Caco-2 (cell line): ENCODE measurements at regions not wholly inside any gene's neighbourhood (a gene's known extent, or its start where the extent isn't known, plus 50 kb on each side); places are given as distances from the start of the nearest gene placed in this dataset.
A peak's percentile ranks its signal among the peaks of the same experiment; 100 is the strongest.

Source experiments
- BruUV-seq: library from RNA; stranded (reverse); fragments of 400-500 nt; replicated peaks from 2 replicates; lab custom pipeline; 2021; lab: Mats Ljungman, UMichigan
- CTCF ChIA-PET: fragments of 300-600 bp; sonication (Branson Sonifier 250); formaldehyde crosslinking; loops from one replicate; lab custom pipeline; 2022; ENCODE audit warnings: antibody characterized with exemption; lab: Charles Lee
- POLR2A ChIA-PET: fragments of 300-600 bp; sonication (Branson Sonifier 250); formaldehyde crosslinking; loops from one replicate; lab custom pipeline; 2022; ENCODE audit warnings: antibody characterized with exemption; lab: Charles Lee
- DNase-seq, 2 experiments: peaks; one replicate each; pipeline versions ENCODE4 v3.0.0 to v3.0.0-alpha.2; 2020 to 2022
- H3K27me3 ChIP-seq: replicated peaks from 2 replicates; pipeline ENCODE4 v1.6.0; 2011; ENCODE audit warnings: low read length; ENCODE audit not compliant: control insufficient read depth, insufficient read depth
- H3K36me3 ChIP-seq: 2 replicates; pipeline ENCODE4 v1.5.1; 2011; ENCODE audit warnings: low read length; ENCODE audit not compliant: control insufficient read depth, insufficient read depth
- H3K4me1 ChIP-seq: fragments of 250-450 bp; sonication (Bioruptor Pico); 2 replicates; pipeline ENCODE4 v1.5.1; 2020; ENCODE audit warnings: mild to moderate bottlenecking
- H3K4me3 ChIP-seq: 2 replicates; pipeline ENCODE4 v1.5.1; 2011; ENCODE audit warnings: low read depth, mild to moderate bottlenecking, control low read depth, low read length
- H3K9me3 ChIP-seq: fragments of 250-450 bp; sonication (Bioruptor Pico); 2 replicates; pipeline ENCODE4 v1.5.1; 2020; ENCODE audit warnings: mild to moderate bottlenecking, moderate library complexity
- H3K27ac Mint-ChIP-seq: one replicate; pipeline ENCODE4 v1.8.0; 2022; ENCODE audit warnings: mixed read lengths; ENCODE audit not compliant: unreplicated experiment
- H3K27me3 Mint-ChIP-seq: one replicate; pipeline ENCODE4 v1.8.0; 2022; ENCODE audit warnings: mixed read lengths; ENCODE audit not compliant: insufficient read depth, unreplicated experiment
- H3K36me3 Mint-ChIP-seq: one replicate; pipeline ENCODE4 v1.8.0; 2022; ENCODE audit warnings: mild to moderate bottlenecking, mixed read lengths; ENCODE audit not compliant: insufficient read depth, unreplicated experiment
- H3K4me1 Mint-ChIP-seq: one replicate; pipeline ENCODE4 v1.8.0; 2022; ENCODE audit warnings: low read depth, mixed read lengths; ENCODE audit not compliant: unreplicated experiment
- H3K4me3 Mint-ChIP-seq: one replicate; pipeline ENCODE4 v1.8.0; 2022; ENCODE audit warnings: mild to moderate bottlenecking, moderate library complexity, mixed read lengths; ENCODE audit not compliant: unreplicated experiment
- H3K9me3 Mint-ChIP-seq: one replicate; pipeline ENCODE4 v1.8.0; 2022; ENCODE audit warnings: mixed read lengths; ENCODE audit not compliant: unreplicated experiment
- intact Hi-C: fragments of 100-400 bp; cut with micrococcal nuclease; formaldehyde crosslinking; loops from one replicate; pipeline ENCODE4 v1.10.0; 2022; ENCODE audit not compliant: unreplicated experiment
- TF ChIP-seq, protein P1 (sequence below), 2 experiments: fragments of 200-600 bp in 1 of 2; IDR thresholded peaks; 1 replicate in 1 of 2; 2 replicates in 1 of 2; pipeline versions ENCODE4 v1.5.1 to v1.8.0; 2011 to 2022; ENCODE audit warnings: antibody characterized with exemption in 1 of 2, control low read depth in 1 of 2, inconsistent platforms in 1 of 2, low read depth in 1 of 2, low read length in 1 of 2, mild to moderate bottlenecking in 1 of 2, moderate library complexity in 1 of 2; ENCODE audit not compliant: insufficient read depth in 1 of 2, severe bottlenecking in 1 of 2, unreplicated experiment in 1 of 2

- intact Hi-C loops = no loop called here
Measured at GRCh38 chr4:30283336-30283735, 436.8 kb upstream of the PCDH7 start.

GRCh38 chr4:30294295-30294694, 425.9 kb upstream of the PCDH7 start:
- TF ChIP-seq, protein P1, sequence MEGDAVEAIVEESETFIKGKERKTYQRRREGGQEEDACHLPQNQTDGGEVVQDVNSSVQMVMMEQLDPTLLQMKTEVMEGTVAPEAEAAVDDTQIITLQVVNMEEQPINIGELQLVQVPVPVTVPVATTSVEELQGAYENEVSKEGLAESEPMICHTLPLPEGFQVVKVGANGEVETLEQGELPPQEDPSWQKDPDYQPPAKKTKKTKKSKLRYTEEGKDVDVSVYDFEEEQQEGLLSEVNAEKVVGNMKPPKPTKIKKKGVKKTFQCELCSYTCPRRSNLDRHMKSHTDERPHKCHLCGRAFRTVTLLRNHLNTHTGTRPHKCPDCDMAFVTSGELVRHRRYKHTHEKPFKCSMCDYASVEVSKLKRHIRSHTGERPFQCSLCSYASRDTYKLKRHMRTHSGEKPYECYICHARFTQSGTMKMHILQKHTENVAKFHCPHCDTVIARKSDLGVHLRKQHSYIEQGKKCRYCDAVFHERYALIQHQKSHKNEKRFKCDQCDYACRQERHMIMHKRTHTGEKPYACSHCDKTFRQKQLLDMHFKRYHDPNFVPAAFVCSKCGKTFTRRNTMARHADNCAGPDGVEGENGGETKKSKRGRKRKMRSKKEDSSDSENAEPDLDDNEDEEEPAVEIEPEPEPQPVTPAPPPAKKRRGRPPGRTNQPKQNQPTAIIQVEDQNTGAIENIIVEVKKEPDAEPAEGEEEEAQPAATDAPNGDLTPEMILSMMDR (IDR thresholded peaks at IDR 0.05; ENCODE audit: insufficient read depth in 1 of 2, low read depth in 1 of 2, low read length in 1 of 2, severe bottlenecking in 1 of 2, unreplicated experiment in 1 of 2) = no peak

More at GRCh38 chr4:30283336-30283735, 436.8 kb upstream of the PCDH7 start:
- Histone ChIP-seq H3K9me3 (no peaks in the 10 kb centered on the region), H3K4me3 (no peak overlapping the region), H3K27me3 (no peaks in the 10 kb centered on the region), H3K36me3 (no peaks in the 10 kb centered on the region), H3K4me1 (no peaks in the 10 kb centered on the region)
- H3K27me3 Mint-ChIP-seq = no peaks in the 10 kb centered on the region
- no peaks in the 10 kb centered on the region for H3K36me3 Mint-ChIP-seq
- H3K27ac Mint-ChIP-seq = no peak overlapping the region
- no peak for DNase-seq
- H3K4me1 Mint-ChIP-seq = no peaks in the 10 kb centered on the region
- H3K9me3 Mint-ChIP-seq = no peaks in the 10 kb centered on the region
- POLR2A ChIA-PET = no interaction called here
- TF ChIP-seq, protein P1 (IDR thresholded peaks at IDR 0.05; ENCODE audit: insufficient read depth in 1 of 2, low read depth in 1 of 2, low read length in 1 of 2, severe bottlenecking in 1 of 2, unreplicated experiment in 1 of 2) = no peak
- CTCF ChIA-PET = no interaction called here
- BruUV-seq = no TSS peak
- no peak overlapping the region for H3K4me3 Mint-ChIP-seq

DNA sequence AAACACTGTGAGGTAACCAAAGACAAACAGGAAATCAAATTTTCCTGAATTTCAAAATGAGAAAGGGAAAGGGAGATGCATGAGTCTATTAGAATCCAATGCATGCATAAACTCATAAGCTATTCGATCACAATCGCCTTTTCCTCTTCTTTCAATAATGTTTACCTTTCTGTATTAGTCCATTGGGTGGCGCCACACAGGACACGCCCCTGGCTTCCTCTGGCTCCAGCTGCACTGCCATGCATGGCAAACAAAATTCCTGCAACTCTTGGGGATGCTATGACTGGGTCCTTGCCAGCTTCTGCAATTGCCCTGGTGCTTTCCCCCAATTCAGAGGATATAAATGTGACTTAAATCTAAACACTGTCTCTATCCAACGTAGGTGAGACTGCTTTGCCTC, 424.5 kb upstream of the PCDH7 start:
- ChIA-PET CTCF (no interaction called here), POLR2A (no interaction called here)
- H3K27ac Mint-ChIP-seq = no peak overlapping the region
- peak in 1 of 2 experiments; percentile 1 for DNase-seq
- Histone ChIP-seq H3K27me3 (no peaks in the 10 kb centered on the region), H3K4me3 (no peak overlapping the region), H3K36me3 (no peaks in the 10 kb centered on the region), H3K4me1 (no peaks in the 10 kb centered on the region), H3K9me3 (no peaks in the 10 kb centered on the region)
- peaks cover 8% of the 10 kb centered on the region for H3K27me3 Mint-ChIP-seq
- H3K4me3 Mint-ChIP-seq = no peak overlapping the region
- H3K4me1 Mint-ChIP-seq = no peaks in the 10 kb centered on the region
- H3K36me3 Mint-ChIP-seq = no peaks in the 10 kb centered on the region
- BruUV-seq = no TSS peak
- TF ChIP-seq, protein P1 (IDR thresholded peaks at IDR 0.05; ENCODE audit: insufficient read depth in 1 of 2, low read depth in 1 of 2, low read length in 1 of 2, severe bottlenecking in 1 of 2, unreplicated experiment in 1 of 2) = no peak
- intact Hi-C loops = no loop called here
- no peaks in the 10 kb centered on the region for H3K9me3 Mint-ChIP-seq

More at GRCh38 chr4:30294295-30294694, 425.9 kb upstream of the PCDH7 start:
- ChIA-PET CTCF (no interaction called here), POLR2A (no interaction called here)
- H3K4me3 ChIP-seq = no peak overlapping the region
- no peaks in the 10 kb centered on the region for H3K36me3 ChIP-seq
- H3K9me3 Mint-ChIP-seq = no peaks in the 10 kb centered on the region
- no peaks in the 10 kb centered on the region for H3K36me3 Mint-ChIP-seq
- H3K27me3 ChIP-seq = no peaks in the 10 kb centered on the region
- no peak overlapping the region for H3K27ac Mint-ChIP-seq
- DNase-seq = no peak
- no peaks in the 10 kb centered on the region for H3K9me3 ChIP-seq
- peaks cover 8% of the 10 kb centered on the region for H3K27me3 Mint-ChIP-seq
- BruUV-seq = no TSS peak
- H3K4me1 ChIP-seq = no peaks in the 10 kb centered on the region
- H3K4me1 Mint-ChIP-seq = no peaks in the 10 kb centered on the region
- no peak overlapping the region for H3K4me3 Mint-ChIP-seq
- intact Hi-C loops = no loop called here
